GM23338 (cell line): ENCODE measurements at regions not wholly inside any gene's neighbourhood (a gene's known extent, or its start where the extent isn't known, plus 50 kb on each side); places are given as distances from the start of the nearest gene placed in this dataset.

ENCODE experiments used
- ATAC-seq: fragments of 200-7000 bp; cut with Tn5 transposase; 3 replicates; pipeline ENCODE4 v1.9.1; 2020
- DNase-seq: peaks from one replicate; pipeline ENCODE4 v3.0.0-alpha.2; 2015; ENCODE audit warnings: low spot score
- H2AFZ ChIP-seq: fragments of 200-600 bp; sonication (generic); 2 replicates; pipeline ENCODE4 v1.8.0; 2016; ENCODE audit warnings: antibody characterized with exemption, mild to moderate bottlenecking, moderate library complexity
- H3F3A ChIP-seq: fragments of 200-600 bp; sonication (generic); replicated peaks from 2 replicates; pipeline ENCODE4 v1.8.0; 2017; ENCODE audit warnings: antibody characterized with exemption, mixed run types, low read depth
- H3K27ac ChIP-seq: fragments of 200-600 bp; sonication (generic); 2 replicates; pipeline ENCODE4 v1.6.1; 2016; ENCODE audit warnings: low read depth
- H3K27me3 ChIP-seq: fragments of 200-600 bp; sonication (generic); 2 replicates; pipeline ENCODE4 v1.8.0; 2016; ENCODE audit warnings: mild to moderate bottlenecking, mixed run types, moderate library complexity; ENCODE audit not compliant: insufficient read depth
- H3K36me3 ChIP-seq: fragments of 200-600 bp; sonication (generic); 2 replicates; pipeline ENCODE4 v1.8.0; 2016; ENCODE audit warnings: mild to moderate bottlenecking; ENCODE audit not compliant: insufficient read depth
- H3K4me1 ChIP-seq: fragments of 200-600 bp; sonication (generic); 2 replicates; pipeline ENCODE4 v1.8.0; 2016; ENCODE audit warnings: mild to moderate bottlenecking, moderate library complexity; ENCODE audit not compliant: insufficient read depth
- H3K4me2 ChIP-seq: fragments of 200-600 bp; sonication (generic); 2 replicates; pipeline ENCODE4 v1.7.1; 2017; ENCODE audit warnings: mixed run types
- H3K4me3 ChIP-seq: fragments of 200-600 bp; sonication (generic); 2 replicates; pipeline ENCODE4 v1.6.1; 2016; ENCODE audit warnings: mixed run types
- H3K79me2 ChIP-seq: fragments of 200-600 bp; sonication (generic); replicated peaks from 2 replicates; pipeline ENCODE4 v1.8.0; 2017; ENCODE audit warnings: mild to moderate bottlenecking; ENCODE audit not compliant: insufficient read depth
- H3K9me2 ChIP-seq: fragments of 200-600 bp; sonication (generic); 2 replicates; pipeline ENCODE4 v1.8.0; 2017; ENCODE audit not compliant: insufficient read depth
- H4K20me1 ChIP-seq: fragments of 200-600 bp; sonication (generic); replicated peaks from 2 replicates; pipeline ENCODE4 v1.8.0; 2017; ENCODE audit warnings: mild to moderate bottlenecking; ENCODE audit not compliant: insufficient read depth
- H3K27ac Mint-ChIP-seq: 2 replicates; pipeline ENCODE4 v1.8.0; 2020; ENCODE audit warnings: inconsistent platforms, mild to moderate bottlenecking, moderate library complexity, mixed read lengths
- H3K27me3 Mint-ChIP-seq: 3 replicates; pipeline ENCODE4 v1.8.0; 2022; ENCODE audit warnings: low read depth, mild to moderate bottlenecking, moderate library complexity, mixed read lengths, inconsistent platforms; ENCODE audit not compliant: insufficient read depth, poor library complexity
- H3K36me3 Mint-ChIP-seq: 3 replicates; pipeline ENCODE4 v1.8.0; 2021; ENCODE audit warnings: low read depth, mild to moderate bottlenecking, inconsistent platforms, moderate library complexity, mixed read lengths
- H3K4me1 Mint-ChIP-seq: 3 replicates; pipeline ENCODE4 v1.8.0; 2020; ENCODE audit warnings: mild to moderate bottlenecking, inconsistent platforms, mixed read lengths
- H3K4me3 Mint-ChIP-seq: 3 replicates; pipeline ENCODE4 v1.8.0; 2021; ENCODE audit warnings: moderate library complexity, mild to moderate bottlenecking, inconsistent platforms, mixed read lengths
- H3K9me3 Mint-ChIP-seq: 3 replicates; pipeline ENCODE4 v1.8.0; 2020; ENCODE audit warnings: moderate library complexity, mild to moderate bottlenecking, inconsistent platforms, mixed read lengths
- CREB1 ChIP-seq: fragments of 250-450 bp; sonication (Bioruptor Pico); IDR thresholded peaks from 2 replicates; pipeline ENCODE4 v1.5.0; 2020; ENCODE audit warnings: low read depth, mild to moderate bottlenecking, moderate library complexity
- EZH2 ChIP-seq: fragments of 200-600 bp; sonication (generic); IDR thresholded peaks from one replicate; pipeline ENCODE4 v1.8.0; 2017; ENCODE audit warnings: antibody characterized with exemption, mild to moderate bottlenecking, low read depth; ENCODE audit not compliant: unreplicated experiment
- EZH2phosphoT487 ChIP-seq: fragments of 200-600 bp; sonication (generic); IDR thresholded peaks from one replicate; pipeline ENCODE4 v1.8.1; 2018; ENCODE audit warnings: antibody characterized with exemption; ENCODE audit not compliant: unreplicated experiment
- JUNB ChIP-seq: IDR thresholded peaks from one replicate; pipeline ENCODE4 v1.6.1; 2016; ENCODE audit warnings: antibody characterized with exemption; ENCODE audit not compliant: unreplicated experiment
- ZNF331 ChIP-seq: fragments of 250-450 bp; sonication (Bioruptor Pico); IDR thresholded peaks from 2 replicates; pipeline ENCODE4 v1.5.0; 2020; ENCODE audit warnings: low read depth, mild to moderate bottlenecking, moderate library complexity
- ZNF462 ChIP-seq: fragments of 250-450 bp; sonication (Bioruptor Pico); IDR thresholded peaks from 2 replicates; pipeline ENCODE4 v1.5.0; 2020; ENCODE audit warnings: mild to moderate bottlenecking, moderate library complexity

- H2AFZ ChIP-seq = no peak overlapping the region
- H4K20me1 ChIP-seq = no peaks in the 10 kb centered on the region
- no peaks in the 10 kb centered on the region for H3K27me3 ChIP-seq
- H3K36me3 ChIP-seq = no peaks in the 10 kb centered on the region; the same call in 1 of the 2 replicates
- no peak overlapping the region for H3K4me3 ChIP-seq
- H3K4me1 ChIP-seq = no peaks in the 10 kb centered on the region
- no peak overlapping the region for H3K4me2 ChIP-seq
- Mint-ChIP-seq H3K27ac (no peak overlapping the region), H3K4me1 (no peaks in the 10 kb centered on the region), H3K9me3 (peaks cover 11% of the 10 kb centered on the region; the same call in 1 of the 3 replicates), H3K36me3 (peaks cover 2% of the 10 kb centered on the region; the same call in 2 of the 3 replicates), H3K27me3 (no peaks in the 10 kb centered on the region), H3K4me3 (no peak overlapping the region)
- DNase-seq (no peak), ATAC-seq (no peak)
- H3K27ac ChIP-seq = no peak overlapping the region
- no peaks in the 10 kb centered on the region for H3K79me2 ChIP-seq
- H3F3A ChIP-seq = no peaks in the 10 kb centered on the region
- TF ChIP-seq CREB1 (CRISPR knock-in tag) = no peak
- TF ChIP-seq EZH2phosphoT487 = no peak
- TF ChIP-seq ZNF331 (CRISPR knock-in tag) = no peak
- no peak for TF ChIP-seq JUNB
- no peak for TF ChIP-seq ZNF462
- H3K9me2 ChIP-seq = peaks cover 13% of the 10 kb centered on the region; the same call in 1 of the 2 replicates
These were observed 278.4 kb downstream of the RASEF start for GRCh38 chr9:82784589-82784988.

GRCh38 chr9:82789155-82789824 lies 273.7 kb downstream of the RASEF start:
- DNase-seq (no peak), ATAC-seq (no peak)
- no peaks in the 10 kb centered on the region; the same call in 1 of the 2 replicates for H3K4me1 ChIP-seq
- no peaks in the 10 kb centered on the region for H4K20me1 ChIP-seq
- no peak overlapping the region for H3K27ac ChIP-seq
- no peak overlapping the region for H3K27ac Mint-ChIP-seq
- no peak overlapping the region for H3K4me3 Mint-ChIP-seq
- H3F3A ChIP-seq = no peaks in the 10 kb centered on the region
- H3K36me3 Mint-ChIP-seq = no peaks in the 10 kb centered on the region; the same call in 2 of the 3 replicates
- H3K9me2 ChIP-seq = peaks cover 9% of the 10 kb centered on the region; the same call in 1 of the 2 replicates
- H3K9me3 Mint-ChIP-seq = peaks cover 2% of the 10 kb centered on the region; the same call in 1 of the 3 replicates
- H2AFZ ChIP-seq = no peak overlapping the region
- no peaks in the 10 kb centered on the region for H3K4me1 Mint-ChIP-seq
- H3K4me2 ChIP-seq = no peak overlapping the region
- H3K4me3 ChIP-seq = no peak overlapping the region
- H3K27me3 Mint-ChIP-seq = peaks cover 2% of the 10 kb centered on the region
- H3K79me2 ChIP-seq = no peaks in the 10 kb centered on the region
- H3K36me3 ChIP-seq = no peaks in the 10 kb centered on the region
- H3K27me3 ChIP-seq = no peaks in the 10 kb centered on the region
- TF ChIP-seq EZH2 (no peak), CREB1 (CRISPR knock-in tag) (no peak)
